ENCODE measurements at regions not wholly inside any gene's neighbourhood (a gene's known extent, or its start where the extent isn't known, plus 50 kb on each side); places are given as distances from the start of the nearest gene placed in this dataset.
"Not testable (repeated sequence)": the region's sequence is repeated elsewhere in the genome, so short reads cannot be mapped to it uniquely, and the experiment has no call there.

GRCh38 chr1:232346844-232347243 is 283.1 kb downstream of the SIPA1L2 start:
- DNase-seq (ENCODE audit: low spot score), result no peak

GRCh38 chr1:232344791-232345399 is 285.0 kb downstream of the SIPA1L2 start:
- no peak for DNase-seq (ENCODE audit: low spot score)

DNA sequence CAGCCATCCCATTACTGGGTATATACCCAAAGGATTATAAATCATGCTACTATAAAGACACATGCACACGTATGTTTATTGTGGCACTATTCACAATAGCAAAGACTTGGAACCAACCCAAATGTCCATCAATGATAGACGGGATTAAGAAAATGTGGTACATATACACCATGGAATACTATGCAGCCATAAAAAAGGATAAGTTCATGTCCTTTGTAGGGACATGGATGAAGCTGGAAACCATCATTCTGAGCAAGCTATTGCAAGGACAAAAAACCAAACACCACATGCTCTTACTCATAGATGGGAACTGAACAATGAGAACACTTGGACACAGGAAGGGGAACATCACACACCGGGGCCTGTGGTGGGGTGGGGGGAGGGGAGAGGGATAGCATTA is 285.7 kb downstream of the SIPA1L2 start:
- not testable (repeated sequence) for DNase-seq (ENCODE audit: low spot score)

- DNase-seq (ENCODE audit: low spot score), result peak; percentile 40
Measured at GRCh38 chr1:232340446-232340845, 289.5 kb downstream of the SIPA1L2 start.

DNA sequence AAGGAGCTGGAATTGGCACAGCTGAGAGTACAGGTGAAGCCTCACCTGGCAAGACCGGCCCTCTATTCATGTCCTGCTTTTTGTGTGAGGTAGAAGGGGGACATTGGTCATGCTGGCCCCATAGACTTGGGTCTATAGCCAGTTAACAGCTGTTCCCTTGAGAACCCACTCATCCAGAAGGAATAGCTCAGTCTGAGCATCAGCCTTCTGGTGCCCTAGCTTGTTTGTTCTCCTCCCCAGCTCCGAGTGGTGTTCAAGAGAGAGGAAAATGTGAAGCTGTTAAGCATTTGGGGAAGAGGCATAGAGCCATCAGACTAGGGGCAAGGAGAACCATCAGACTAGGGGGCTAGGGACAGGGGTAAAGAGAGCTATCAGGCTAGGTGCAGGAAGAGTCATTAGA is 290.9 kb downstream of the SIPA1L2 start:
- DNase-seq (ENCODE audit: low spot score), result no peak

GRCh38 chr1:232335741-232336293 is 294.1 kb downstream of the SIPA1L2 start:
- DNase-seq (ENCODE audit: low spot score), result no peak

GRCh38 chr1:232335261-232335660 is 294.7 kb downstream of the SIPA1L2 start:
- no peak for DNase-seq (ENCODE audit: low spot score)

DNA sequence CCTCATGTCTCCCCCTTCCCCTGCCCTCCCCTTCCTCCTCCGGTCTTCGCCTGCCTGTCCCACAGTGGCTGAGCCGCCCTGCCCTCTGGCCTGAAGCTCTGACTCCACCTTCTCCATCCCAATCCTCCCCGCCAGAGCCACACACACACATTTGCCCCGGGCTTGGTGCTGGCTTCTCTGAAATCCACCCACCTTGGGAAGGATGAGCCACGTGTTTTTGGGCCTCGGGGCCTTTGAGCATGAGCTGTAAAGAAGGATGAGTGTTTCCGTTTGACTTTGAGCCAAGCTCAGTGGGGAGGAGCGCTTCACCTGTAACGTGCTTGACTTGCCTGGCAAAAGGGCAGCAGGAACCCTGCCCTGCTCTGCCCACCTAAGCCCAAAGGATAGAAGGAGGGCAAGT is 295.1 kb downstream of the SIPA1L2 start:
- DNase-seq (ENCODE audit: low spot score), result no peak

DNA sequence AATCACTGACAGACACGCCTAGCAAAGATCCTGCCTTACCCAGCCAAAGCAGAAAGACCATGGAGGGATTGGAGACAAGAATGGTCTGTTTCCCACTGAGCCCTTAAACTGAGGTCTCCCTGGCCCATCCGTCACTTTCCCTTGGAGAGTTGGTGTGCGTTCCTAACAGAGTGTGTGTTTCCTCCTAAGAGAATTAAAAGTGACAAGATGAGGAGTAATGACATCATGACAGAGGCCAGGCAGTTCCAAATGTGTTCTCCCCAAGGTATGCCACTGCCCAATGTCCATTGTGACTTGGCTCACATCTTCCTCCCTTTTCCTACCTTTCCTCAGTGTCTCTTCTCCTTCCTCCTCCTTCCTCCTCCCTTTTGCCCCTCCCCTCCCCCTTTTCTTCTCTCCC is 295.7 kb downstream of the SIPA1L2 start:
- DNase-seq (ENCODE audit: low spot score), result no peak

- no peak for DNase-seq (ENCODE audit: low spot score)
Measured at GRCh38 chr1:232333419-232333767, 296.5 kb downstream of the SIPA1L2 start.

DNA sequence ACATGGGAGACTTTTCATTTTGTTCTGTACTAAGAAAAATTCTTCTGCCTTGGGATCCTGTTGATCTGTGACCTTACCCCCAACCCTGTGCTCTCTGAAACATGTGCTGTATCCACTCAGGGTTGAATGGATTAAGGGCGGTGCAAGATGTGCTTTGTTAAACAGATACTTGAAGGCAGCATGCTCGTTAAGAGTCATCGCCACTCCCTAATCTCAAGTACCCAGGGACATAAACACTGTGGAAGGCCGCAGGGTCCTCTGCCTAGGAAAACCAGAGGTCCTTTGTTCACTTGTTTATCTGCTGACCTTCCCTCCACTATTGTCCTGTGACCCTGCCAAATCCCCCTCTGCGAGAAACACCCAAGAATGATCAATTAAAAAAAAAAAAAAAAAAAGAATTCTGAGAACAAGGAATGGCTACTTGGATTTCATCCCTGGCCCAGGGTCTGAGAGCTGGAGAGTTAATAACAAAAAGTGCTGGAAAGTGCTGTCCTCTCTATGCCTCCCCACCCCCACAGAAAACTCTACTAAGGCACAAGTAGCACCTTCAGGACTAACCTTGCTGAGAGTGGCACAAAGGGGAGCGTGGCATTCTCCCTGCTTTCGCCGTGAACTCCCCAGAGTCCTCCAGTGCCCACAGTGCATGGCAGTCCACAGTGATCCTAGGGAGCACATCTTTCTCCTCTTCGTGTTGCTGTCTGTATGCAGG is 297.1 kb downstream of the SIPA1L2 start:
- DNase-seq (ENCODE audit: low spot score), result not testable (repeated sequence)

GRCh38 chr1:232329103-232329813 is 300.7 kb downstream of the SIPA1L2 start:
- DNase-seq (ENCODE audit: low spot score), result no peak

DNA sequence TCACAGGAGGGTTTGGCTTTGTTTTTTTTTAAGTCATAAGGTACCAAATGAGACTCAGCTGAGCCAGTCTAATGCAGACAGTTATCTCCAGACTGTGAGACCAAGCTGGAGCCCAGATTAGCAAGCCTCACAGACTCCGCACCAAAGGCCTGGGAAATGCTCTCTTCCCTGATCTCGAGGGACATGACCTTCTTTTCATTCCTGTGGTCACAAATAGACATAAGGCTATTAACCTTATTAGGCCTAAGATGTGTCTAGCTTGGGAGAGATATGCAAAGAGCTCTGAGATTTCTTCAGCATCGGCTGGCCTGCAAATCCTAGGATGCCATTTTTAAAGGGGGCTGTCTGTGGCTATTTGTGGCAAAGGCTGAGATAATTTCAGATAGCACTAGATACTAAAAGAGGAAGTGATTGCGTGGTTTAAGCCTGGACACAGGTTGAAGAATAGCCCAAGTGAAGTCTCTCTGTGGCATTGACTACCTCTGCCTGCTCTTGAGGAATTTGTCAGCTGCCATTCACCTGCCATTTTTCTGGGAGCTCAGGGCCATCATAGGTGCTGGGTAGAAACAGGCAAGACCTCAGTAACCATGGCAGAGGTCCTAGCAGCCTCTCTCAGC is 301.3 kb downstream of the SIPA1L2 start:
- peak; percentile 31 for DNase-seq (ENCODE audit: low spot score)

DNA sequence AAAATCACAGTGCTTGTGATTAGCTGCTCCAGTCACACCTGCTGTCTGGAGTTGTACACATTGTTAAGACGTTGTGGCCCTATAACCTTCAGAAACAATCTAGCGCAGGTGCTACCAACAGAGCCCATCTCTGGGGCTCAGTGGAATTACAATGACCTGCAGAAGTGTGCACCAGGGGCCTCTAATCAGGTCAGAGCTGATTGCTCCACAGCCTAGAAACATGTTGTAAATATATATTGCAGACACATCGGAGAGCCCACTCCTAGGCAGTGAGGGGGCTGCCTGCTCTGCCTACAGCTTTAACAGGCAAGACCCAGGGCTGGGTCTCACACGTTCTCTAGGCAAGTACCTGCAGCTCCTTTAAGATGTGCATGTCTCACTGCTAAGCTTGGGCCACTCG is 302.0 kb downstream of the SIPA1L2 start:
- no peak for DNase-seq (ENCODE audit: low spot score)

GRCh38 chr1:232327269-232327668 is 302.7 kb downstream of the SIPA1L2 start:
- DNase-seq (ENCODE audit: low spot score), result no peak

GRCh38 chr1:232322162-232322734 is 307.7 kb downstream of the SIPA1L2 start:
- DNase-seq (ENCODE audit: low spot score), result no peak

- DNase-seq (ENCODE audit: low spot score), result no peak
Measured at GRCh38 chr1:232319518-232320210, 310.3 kb downstream of the SIPA1L2 start.

DNA sequence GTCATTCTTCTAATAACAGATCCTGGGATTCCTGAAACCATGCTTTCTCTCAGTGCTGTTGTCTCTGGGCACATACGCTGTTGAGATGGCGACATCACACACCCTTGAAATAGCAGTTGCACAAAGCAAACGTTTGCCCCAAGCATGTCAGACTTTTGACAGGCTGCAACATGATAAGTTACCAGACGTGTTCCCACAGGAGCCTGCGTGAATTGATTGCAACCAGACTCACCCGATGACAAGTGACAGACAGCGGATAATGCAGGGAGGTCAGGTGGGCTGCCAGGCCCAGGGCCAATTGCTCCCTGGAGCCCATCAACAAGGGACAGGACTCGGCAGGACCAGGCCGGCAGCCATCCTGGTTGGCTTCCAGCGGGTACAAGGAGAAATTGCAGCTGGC is 310.9 kb downstream of the SIPA1L2 start:
- no peak for DNase-seq (ENCODE audit: low spot score)

DNA sequence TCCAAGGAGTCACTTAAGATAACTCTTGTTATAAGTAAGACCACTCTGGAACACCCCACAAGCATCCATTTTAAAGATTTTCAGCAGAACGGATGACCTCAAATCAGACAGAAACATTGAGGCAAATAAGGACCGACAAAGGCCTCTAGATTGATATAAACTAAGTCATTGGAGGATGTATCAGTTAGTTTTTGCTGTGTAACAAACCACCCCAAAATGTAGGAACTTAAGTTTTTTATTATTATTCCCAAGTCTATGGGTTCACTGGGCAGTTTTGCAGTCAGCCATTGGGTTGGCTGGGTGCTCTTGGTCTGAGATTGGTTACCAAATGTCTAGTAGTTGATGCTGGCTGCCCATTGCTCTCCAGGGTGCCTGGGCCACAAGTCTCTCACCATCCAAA is 311.8 kb downstream of the SIPA1L2 start:
- no peak for DNase-seq (ENCODE audit: low spot score)

DNA sequence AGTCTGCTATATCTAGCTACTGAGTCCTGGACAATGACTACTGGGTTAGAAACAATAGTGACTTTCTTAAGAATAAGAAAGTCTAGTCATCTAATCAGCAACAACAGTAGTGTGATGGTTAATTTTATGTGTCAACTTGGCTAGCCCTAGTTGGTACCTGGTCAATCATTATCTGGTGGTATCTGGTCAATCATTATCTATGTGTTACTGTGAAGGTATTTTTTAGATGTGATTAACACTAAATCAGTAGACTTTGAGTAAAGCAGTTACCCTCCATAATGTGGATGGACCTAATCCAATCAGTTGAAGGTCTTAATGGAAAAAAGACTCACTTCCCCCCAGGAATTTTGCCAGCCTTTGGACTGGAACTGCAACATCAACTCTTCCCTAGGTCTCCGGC is 312.6 kb downstream of the SIPA1L2 start:
- DNase-seq (ENCODE audit: low spot score), result peak; percentile 28

- DNase-seq (ENCODE audit: low spot score), result peak; percentile 45
Measured at GRCh38 chr1:232316864-232317263, 313.1 kb downstream of the SIPA1L2 start.

- DNase-seq (ENCODE audit: low spot score), result not testable (repeated sequence)
Measured at GRCh38 chr1:232313876-232314275, 316.1 kb downstream of the SIPA1L2 start.

Measured in AG08395 (cell line).